GM12878 (cell line): ENCODE measurements at regions not wholly inside any gene's neighbourhood (a gene's known extent, or its start where the extent isn't known, plus 50 kb on each side); places are given as distances from the start of the nearest gene placed in this dataset.

Experiments
- BCLAF1 ChIP-seq: fragments of 450-650 bp; IDR thresholded peaks from 2 replicates; pipeline ENCODE4 v1.6.1; 2017; ENCODE audit warnings: antibody characterized with exemption, mild to moderate bottlenecking, moderate library complexity
- BHLHE40 ChIP-seq, 2 experiments: fragments of 450-650 bp in 1 of 2; IDR thresholded peaks; 2 replicates each; pipeline ENCODE4 v1.6.1; 2011 to 2017; ENCODE audit warnings: low read depth in 2 of 2, borderline replicate concordance in 1 of 2, improper control_type of control experiment in 1 of 2, low read length in 1 of 2, mild to moderate bottlenecking in 1 of 2
- MAX ChIP-seq: IDR thresholded peaks from 2 replicates; pipeline ENCODE4 v1.6.1; 2012; ENCODE audit warnings: low read depth, low read length, improper control_type of control experiment
- RELB ChIP-seq: fragments of 450-650 bp; IDR thresholded peaks from 2 replicates; pipeline ENCODE4 v1.6.1; 2017; ENCODE audit warnings: low read depth, mild to moderate bottlenecking, moderate library complexity
- RUNX3 ChIP-seq: IDR thresholded peaks from 2 replicates; pipeline ENCODE4 v1.6.1; 2012; ENCODE audit warnings: low read length, inconsistent platforms
- ZNF592 ChIP-seq: fragments of 450-650 bp; IDR thresholded peaks from 2 replicates; pipeline ENCODE4 v1.6.1; 2017; ENCODE audit warnings: mild to moderate bottlenecking, moderate library complexity

GRCh38 chr7:131057015-131057793 is 270.5 kb upstream of the MKLN1 start (continued):
- TF ChIP-seq RELB: peak; percentile 36; the same call in 1 of the 2 replicates
- TF ChIP-seq BHLHE40 (IDR thresholded peaks at IDR 0.05; ENCODE audit: borderline replicate concordance in 1 of 2, low read depth in 2 of 2, low read length in 1 of 2): peak; percentile 54 to 57; a peak in 3 of 4 replicates
- no peak for TF ChIP-seq MAX
- no peak for TF ChIP-seq ZNF592
- TF ChIP-seq BCLAF1: no peak
- TF ChIP-seq RUNX3: peak; percentile 72
